Stimulated activated CD8-positive, alpha-beta memory T cell treated with anti-CD3 and anti-CD28 coated beads, Interleukin-4, amount 100 ng/mL, for 48 hours (primary cell): ENCODE measurements at regions not wholly inside any gene's neighbourhood (a gene's known extent, or its start where the extent isn't known, plus 50 kb on each side); places are given as distances from the start of the nearest gene placed in this dataset.

Experiments used
- DNase-seq: peaks from one replicate; pipeline ENCODE4 v3.0.0-alpha.2; 2020

DNA sequence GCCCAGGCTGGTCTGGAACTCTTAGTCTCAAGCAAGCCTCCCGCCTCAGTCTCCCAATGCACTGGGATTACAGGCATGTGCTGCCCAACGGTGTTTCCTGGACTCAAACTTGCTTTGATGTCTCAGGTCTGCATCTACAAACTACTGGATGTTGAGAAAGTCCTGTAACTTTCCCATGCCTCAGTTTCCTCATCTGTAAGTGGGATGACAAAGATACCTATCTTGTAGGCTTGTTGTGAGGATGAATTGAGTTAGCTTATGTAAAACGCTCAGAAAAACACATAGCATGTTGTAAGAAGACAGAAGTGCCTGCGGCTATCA is 63.6 kb upstream of the NUDT4 start:
- DNase-seq = no peak

- no peak for DNase-seq
These were observed 62.3 kb upstream of the NUDT4 start for GRCh38 chr12:93315385-93315906.

- DNase-seq = no peak
These were observed 61.7 kb upstream of the NUDT4 start for GRCh38 chr12:93315907-93316622.

DNA sequence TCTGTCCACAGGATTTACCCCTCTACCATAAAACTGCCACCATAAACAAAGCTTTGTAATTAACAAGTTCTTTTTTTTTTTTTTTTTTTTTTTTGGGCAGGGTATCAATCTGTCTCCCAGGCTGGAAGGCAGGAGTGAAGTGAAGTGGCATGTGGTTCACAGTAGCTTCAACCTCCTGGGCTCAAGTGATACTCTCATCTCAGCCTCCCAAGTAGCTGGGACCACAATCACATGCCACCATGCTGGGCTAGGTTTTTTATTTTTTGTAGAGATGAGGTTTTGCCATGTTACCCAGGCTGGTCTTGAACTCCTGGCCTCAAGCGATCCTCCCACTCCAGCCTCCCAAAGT is 61.1 kb upstream of the NUDT4 start:
- DNase-seq = no peak

- no peak for DNase-seq
These were observed 60.5 kb upstream of the NUDT4 start for GRCh38 chr12:93317227-93317626.

DNA sequence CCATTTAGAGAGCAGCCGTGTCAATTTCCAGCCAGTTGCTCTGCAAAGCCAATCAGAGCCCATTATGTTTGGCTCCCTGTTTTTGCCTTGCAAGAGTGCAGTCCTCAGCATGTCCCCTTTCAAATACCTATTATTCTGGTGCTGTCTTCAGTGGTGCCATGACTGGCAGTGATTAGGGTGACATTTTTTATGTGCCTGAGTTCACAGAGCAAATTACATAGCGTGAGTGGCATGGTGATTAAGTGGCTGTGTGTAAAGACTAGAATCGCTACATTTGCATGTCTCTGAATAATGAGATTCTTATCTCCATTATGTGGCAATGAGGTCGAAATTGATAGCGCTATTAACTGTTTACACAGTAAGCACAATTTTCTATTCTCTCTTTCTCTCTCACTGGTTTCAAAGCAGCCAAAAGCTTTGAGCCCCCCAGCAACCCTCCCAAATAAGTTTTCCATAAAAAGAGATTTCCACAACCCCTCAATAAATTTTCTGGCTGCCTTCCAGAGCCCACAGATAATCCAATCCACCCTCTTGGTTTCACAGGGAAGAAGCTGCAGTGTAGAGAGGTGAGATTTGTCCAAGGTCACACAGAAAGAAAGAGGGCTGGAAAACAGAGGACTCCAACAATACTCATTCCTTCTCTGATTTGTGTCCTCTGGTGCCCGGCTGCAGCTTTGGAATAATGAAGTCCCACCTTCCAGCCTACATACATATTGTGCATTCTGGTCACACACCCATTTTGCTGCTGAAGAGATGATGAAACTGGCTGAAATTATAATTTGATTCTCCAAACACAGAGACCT is 58.8 kb upstream of the NUDT4 start:
- DNase-seq = no peak

GRCh38 chr12:93319523-93320050 is 58.1 kb upstream of the NUDT4 start:
- DNase-seq = no peak

DNA sequence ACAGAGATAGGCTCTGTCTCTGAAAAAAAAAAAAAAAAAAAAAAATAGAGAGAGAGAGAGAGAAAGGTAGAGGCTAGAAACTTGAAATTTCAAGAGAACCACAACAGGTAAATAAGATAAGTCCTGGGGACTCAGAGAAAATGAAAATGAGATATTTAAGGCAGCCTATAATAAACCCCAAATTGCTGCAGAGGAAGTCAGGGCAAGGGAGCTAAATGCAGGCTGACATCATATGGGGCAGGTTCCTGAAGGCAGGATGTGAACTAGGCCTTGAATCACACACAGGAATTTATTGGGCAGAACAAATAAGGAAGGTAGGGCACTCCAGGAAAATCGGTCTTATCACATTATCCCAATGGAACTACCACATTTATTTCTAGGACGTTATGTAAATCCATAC is 54.9 kb upstream of the NUDT4 start:
- no peak for DNase-seq

GRCh38 chr12:93323625-93324329 is 53.9 kb upstream of the NUDT4 start:
- DNase-seq = no peak

DNA sequence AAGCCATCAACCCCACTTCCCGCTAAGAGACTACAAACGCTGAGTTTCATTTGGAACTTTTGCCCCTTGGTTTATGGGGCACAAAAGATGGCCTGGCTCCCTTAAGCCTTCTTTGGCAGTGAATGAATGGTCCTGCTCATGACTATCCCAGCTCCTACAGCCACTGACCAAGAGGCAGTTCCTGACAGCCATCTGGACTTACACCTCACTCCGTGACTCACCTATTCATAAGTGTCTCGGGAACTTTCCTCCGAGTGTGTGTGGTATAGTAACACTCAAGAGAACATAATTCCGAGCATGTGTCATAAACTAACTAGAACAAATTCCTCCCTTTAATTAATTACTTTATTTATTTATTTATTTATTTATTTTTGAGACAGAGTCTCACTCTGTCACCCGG is 51.9 kb upstream of the NUDT4 start:
- DNase-seq = no peak
